ENCODE measurements at regions not wholly inside any gene's neighbourhood (a gene's known extent, or its start where the extent isn't known, plus 50 kb on each side); places are given as distances from the start of the nearest gene placed in this dataset.

DNA sequence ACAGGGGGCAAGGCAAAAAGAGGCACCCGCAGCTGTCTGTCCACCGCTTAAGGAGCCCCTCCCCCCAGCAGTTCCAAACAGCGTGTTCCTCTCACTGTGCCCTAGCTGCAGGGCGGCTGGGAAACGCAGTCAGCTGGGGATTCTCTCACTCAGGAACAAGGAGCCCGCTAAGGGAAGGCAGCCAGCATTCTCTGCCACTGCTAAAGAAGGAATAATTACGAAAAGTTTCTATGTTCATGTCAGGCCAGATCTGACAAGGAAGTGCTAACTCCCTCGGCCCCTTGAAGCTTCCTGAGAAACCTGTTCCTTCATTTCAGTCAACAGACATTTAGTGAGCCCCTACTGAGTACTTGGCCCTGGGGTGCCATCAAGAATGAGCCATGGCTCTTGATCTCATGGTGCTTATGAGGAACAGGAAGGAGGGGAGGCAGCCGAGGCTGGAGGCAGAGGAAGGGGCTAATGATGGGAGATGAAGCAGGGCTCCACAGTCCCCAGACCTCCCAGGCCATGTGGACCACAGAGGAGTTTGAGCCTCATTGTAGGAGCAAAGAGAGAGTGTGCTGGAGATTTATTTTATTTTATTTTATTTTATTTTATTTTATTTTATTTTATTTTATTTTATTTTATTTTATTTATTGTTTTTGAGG, 101.7 kb upstream of the PMEPA1 start:
- H3K27ac ChIP-seq (ENCODE audit: poor library complexity, severe bottlenecking): peak overlapping the region; percentile 1
- H3K4me1 ChIP-seq (ENCODE audit: insufficient read depth, poor library complexity, severe bottlenecking): peaks cover 17% of the 10 kb centered on the region
- no peaks in the 10 kb centered on the region for H3K36me3 ChIP-seq (ENCODE audit: low read depth)
- no peak for ATAC-seq (ENCODE audit: low read depth)
- DNase-seq (ENCODE audit: low spot score): peak; percentile 79
- no peak overlapping the region for H3K4me3 ChIP-seq (ENCODE audit: severe bottlenecking)
- no peaks in the 10 kb centered on the region for H3K9me3 ChIP-seq (ENCODE audit: severe bottlenecking)
- TF ChIP-seq, protein P1, sequence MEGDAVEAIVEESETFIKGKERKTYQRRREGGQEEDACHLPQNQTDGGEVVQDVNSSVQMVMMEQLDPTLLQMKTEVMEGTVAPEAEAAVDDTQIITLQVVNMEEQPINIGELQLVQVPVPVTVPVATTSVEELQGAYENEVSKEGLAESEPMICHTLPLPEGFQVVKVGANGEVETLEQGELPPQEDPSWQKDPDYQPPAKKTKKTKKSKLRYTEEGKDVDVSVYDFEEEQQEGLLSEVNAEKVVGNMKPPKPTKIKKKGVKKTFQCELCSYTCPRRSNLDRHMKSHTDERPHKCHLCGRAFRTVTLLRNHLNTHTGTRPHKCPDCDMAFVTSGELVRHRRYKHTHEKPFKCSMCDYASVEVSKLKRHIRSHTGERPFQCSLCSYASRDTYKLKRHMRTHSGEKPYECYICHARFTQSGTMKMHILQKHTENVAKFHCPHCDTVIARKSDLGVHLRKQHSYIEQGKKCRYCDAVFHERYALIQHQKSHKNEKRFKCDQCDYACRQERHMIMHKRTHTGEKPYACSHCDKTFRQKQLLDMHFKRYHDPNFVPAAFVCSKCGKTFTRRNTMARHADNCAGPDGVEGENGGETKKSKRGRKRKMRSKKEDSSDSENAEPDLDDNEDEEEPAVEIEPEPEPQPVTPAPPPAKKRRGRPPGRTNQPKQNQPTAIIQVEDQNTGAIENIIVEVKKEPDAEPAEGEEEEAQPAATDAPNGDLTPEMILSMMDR (IDR thresholded peaks at IDR 0.05; ENCODE audit: poor library complexity, severe bottlenecking): no peak
- no peaks in the 10 kb centered on the region for H3K27me3 ChIP-seq (ENCODE audit: insufficient read depth, poor library complexity, severe bottlenecking)

DNA sequence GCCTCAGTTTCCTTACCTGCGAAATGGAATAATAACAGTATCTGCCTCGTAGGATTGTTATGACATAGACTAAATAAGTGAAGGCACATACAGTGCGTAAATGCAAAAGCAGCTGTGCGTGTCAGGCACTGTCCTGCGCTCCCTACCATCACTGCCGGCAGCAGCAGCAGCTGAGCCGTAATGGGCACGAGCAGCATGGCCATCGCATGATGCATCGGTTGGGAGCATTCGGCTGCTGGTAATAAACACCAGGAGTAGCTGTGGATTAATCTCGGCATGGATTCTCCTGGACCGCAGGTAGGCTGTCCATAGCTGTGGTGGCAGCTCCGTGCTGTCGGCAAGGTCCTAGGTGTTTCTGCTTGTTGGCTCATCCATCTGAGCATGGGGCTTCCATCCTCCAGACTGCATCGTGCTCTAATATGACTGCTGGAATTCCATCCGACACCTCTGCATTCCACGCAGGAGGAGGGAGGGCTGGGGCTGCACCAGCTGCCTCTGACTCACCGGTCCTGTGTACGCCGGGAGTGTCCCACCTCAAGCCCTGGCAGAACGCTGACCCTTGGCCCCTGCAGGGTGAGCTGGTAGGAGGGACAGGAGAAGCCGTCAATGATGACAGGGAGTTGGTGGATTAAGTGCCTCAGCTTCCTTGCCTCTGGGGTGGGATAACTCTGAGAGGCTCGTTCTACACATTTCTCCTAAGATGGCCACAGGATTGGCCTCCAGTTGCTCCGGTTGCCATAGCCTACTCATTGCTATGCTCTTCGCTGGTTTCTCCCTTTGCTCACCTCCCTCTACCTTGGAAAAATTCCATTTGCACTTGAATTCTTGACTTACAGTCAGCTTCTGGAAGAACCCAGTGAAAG, 100.9 kb upstream of the PMEPA1 start:
- H3K9me3 ChIP-seq (ENCODE audit: severe bottlenecking): no peaks in the 10 kb centered on the region
- DNase-seq (ENCODE audit: low spot score): peak; percentile 97
- ATAC-seq (ENCODE audit: low read depth): peak; percentile 92
- H3K36me3 ChIP-seq (ENCODE audit: low read depth): no peaks in the 10 kb centered on the region
- peaks cover 17% of the 10 kb centered on the region for H3K4me1 ChIP-seq (ENCODE audit: insufficient read depth, poor library complexity, severe bottlenecking)
- peak overlapping the region; percentile 1 for H3K27ac ChIP-seq (ENCODE audit: poor library complexity, severe bottlenecking)
- H3K4me3 ChIP-seq (ENCODE audit: severe bottlenecking): no peak overlapping the region
- TF ChIP-seq, protein P1 (IDR thresholded peaks at IDR 0.05; ENCODE audit: poor library complexity, severe bottlenecking): no peak
- H3K27me3 ChIP-seq (ENCODE audit: insufficient read depth, poor library complexity, severe bottlenecking): no peaks in the 10 kb centered on the region

DNA sequence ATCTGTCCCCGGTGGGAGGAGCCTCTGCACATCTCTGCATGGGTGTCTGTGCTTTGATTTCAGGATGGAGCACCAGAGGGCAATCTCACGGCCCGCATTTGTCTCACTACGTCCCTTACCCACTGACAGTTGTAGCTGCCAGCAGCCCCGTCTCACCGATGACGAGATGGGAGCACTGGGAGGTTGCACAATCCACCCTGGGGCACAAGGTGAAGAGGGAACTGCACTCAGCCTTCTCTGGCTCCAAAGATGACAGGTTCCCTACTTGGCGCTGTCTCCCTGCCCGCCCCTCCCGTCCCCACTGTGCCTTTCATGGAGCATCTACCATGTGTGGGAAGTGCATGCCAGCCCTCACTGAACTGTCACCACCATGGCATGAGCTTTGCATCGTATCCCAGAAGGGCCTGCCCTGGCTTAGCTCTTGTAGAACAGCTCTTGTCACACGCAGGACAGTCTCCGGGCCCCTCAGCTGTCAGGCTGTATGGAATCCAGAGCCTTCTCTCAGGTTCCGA, 99.9 kb upstream of the PMEPA1 start:
- H3K9me3 ChIP-seq (ENCODE audit: severe bottlenecking): no peaks in the 10 kb centered on the region
- no peaks in the 10 kb centered on the region for H3K27me3 ChIP-seq (ENCODE audit: insufficient read depth, poor library complexity, severe bottlenecking)
- no peak overlapping the region for H3K4me3 ChIP-seq (ENCODE audit: severe bottlenecking)
- peaks cover 17% of the 10 kb centered on the region for H3K4me1 ChIP-seq (ENCODE audit: insufficient read depth, poor library complexity, severe bottlenecking)
- no peaks in the 10 kb centered on the region for H3K36me3 ChIP-seq (ENCODE audit: low read depth)
- TF ChIP-seq, protein P1 (IDR thresholded peaks at IDR 0.05; ENCODE audit: poor library complexity, severe bottlenecking): no peak
- DNase-seq (ENCODE audit: low spot score): peak; percentile 86
- no peak overlapping the region for H3K27ac ChIP-seq (ENCODE audit: poor library complexity, severe bottlenecking)
- peak; percentile 6; the same call in 1 of the 3 replicates for ATAC-seq (ENCODE audit: low read depth)

DNA sequence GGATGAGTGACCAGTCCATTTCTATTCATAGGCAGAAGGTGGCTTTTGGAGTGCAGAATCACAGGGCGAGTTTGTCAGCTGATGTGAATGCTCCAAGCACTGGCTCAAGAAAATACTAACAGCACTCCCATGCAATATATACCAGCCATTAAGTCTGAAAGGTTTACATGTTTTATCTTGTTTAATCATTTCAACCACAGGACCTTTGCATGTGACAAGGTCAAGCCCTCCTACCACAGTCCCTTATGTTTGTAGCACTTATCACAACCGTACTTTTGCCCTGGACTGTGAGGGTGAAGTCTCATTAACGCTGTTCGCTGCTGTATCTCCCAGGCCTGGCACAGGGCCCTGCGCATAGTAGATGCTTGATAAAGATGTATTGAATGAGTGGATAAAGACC, 99.3 kb upstream of the PMEPA1 start:
- Histone ChIP-seq H3K4me3 (ENCODE audit: severe bottlenecking) (no peak overlapping the region), H3K9me3 (ENCODE audit: severe bottlenecking) (no peaks in the 10 kb centered on the region), H3K36me3 (ENCODE audit: low read depth) (no peaks in the 10 kb centered on the region), H3K27me3 (ENCODE audit: insufficient read depth, poor library complexity, severe bottlenecking) (no peaks in the 10 kb centered on the region), H3K27ac (ENCODE audit: poor library complexity, severe bottlenecking) (no peak overlapping the region), H3K4me1 (ENCODE audit: insufficient read depth, poor library complexity, severe bottlenecking) (peaks cover 17% of the 10 kb centered on the region)
- TF ChIP-seq, protein P1 (IDR thresholded peaks at IDR 0.05; ENCODE audit: poor library complexity, severe bottlenecking): no peak
- DNase-seq (ENCODE audit: low spot score) (no peak), ATAC-seq (ENCODE audit: low read depth) (no peak)

Data from RWPE2 (cell line).